ENCODE measurements at regions not wholly inside any gene's neighbourhood (a gene's known extent, or its start where the extent isn't known, plus 50 kb on each side); places are given as distances from the start of the nearest gene placed in this dataset.
A peak's percentile ranks its signal among the peaks of the same experiment; 100 is the strongest.

DNA sequence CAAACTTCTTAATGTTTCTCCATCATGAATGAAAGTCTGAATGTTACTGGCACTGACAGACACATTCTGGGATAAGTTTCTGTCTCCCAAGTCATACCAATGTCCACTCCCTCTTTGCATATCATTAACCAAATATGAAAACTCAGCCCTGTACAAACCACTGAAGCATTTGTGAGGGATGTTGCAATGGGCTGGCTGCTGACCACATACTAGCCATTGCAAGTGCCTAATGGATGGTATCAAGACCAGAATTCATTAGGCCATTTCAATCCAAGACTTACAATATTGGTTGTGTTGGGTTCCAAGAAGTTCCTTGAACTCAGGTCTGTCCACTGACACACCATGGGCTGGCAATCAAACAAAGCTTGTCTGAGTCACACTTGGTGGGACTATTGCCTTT is 73.8 kb downstream of the CBLN2 start:
- no peak for DNase-seq (ENCODE audit: low read depth in 2 of 2)

DNA sequence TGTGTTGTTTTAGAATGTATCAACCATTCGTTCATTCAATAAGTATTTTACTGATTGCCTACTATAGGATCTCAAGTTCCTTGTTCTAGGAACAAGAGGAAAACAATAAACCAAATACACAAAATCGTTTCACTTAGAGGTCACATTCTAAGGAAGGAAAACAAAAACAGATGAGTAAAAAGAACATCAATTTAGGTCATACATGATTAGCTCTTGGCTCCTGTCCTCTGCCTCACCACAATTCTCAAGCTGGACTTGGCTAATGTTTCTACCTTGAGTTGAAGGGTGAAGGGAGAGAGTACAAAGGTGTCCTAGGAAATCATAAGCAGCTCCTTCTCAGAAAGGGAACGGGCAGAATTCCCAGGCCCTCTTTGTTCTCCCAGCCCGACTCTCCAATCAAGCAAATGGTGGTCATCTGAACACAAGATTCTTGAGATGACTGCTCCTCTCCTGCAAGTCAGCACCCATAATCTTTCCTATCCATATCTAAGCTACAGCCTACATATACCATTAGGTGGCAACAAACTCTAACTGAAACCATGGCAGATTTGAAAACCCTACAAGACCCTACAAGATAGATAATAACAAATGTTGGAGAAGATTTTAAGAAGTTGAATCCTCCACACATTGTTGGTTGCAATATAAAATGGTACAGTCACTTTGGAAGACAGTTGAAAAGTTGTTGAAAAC is 76.0 kb downstream of the CBLN2 start:
- no peak for DNase-seq (ENCODE audit: low read depth in 2 of 2)

GRCh38 chr18:72460210-72460680 is 83.9 kb downstream of the CBLN2 start:
- DNase-seq (ENCODE audit: low read depth in 2 of 2) = peak; percentile 14 to 25

DNA sequence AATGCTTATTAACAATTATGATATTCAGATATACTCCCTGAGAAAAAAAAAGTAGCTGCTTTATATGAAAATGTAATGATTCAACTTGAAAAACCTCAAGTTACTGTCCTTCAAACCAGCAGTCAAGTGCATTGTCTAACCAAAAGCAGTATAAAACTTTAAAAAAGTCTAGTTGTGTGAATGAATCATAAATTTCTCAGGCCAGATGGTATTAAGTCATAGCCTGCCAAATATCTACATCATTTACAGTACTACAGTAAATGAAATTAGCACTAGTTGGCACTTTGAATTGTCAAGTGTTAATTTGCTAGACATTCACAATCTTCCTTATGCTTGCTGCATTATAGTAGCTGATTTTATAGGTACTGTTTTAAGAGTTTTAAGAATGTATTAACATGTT is 85.9 kb downstream of the CBLN2 start:
- no peak for DNase-seq (ENCODE audit: low read depth in 2 of 2)

DNA sequence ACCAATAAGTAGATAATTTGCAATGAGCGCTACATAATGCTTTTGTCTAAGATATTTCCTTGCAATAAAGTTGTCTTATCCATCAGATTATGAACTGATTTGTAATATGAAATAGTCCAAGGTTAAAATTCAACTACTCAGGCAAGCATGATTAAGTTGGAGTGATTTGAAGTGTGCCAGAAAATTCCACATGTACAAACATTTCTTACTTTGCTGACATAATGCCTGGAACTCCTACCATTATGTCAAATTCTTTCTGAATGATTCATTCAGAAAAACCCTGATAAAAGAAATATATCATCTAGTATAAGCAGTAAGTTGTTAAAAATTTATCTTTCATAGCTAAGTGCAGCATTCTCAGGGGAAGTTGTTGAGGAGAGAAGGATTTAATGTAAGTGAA is 87.3 kb downstream of the CBLN2 start:
- DNase-seq (ENCODE audit: low read depth in 2 of 2) = peak; percentile 19 to 43

- DNase-seq (ENCODE audit: low read depth in 2 of 2) = no peak
Measured at GRCh38 chr18:72452328-72452727, 91.8 kb downstream of the CBLN2 start.

- no peak for DNase-seq (ENCODE audit: low read depth in 2 of 2)
Measured at GRCh38 chr18:72444798-72445155, 99.4 kb downstream of the CBLN2 start.

DNA sequence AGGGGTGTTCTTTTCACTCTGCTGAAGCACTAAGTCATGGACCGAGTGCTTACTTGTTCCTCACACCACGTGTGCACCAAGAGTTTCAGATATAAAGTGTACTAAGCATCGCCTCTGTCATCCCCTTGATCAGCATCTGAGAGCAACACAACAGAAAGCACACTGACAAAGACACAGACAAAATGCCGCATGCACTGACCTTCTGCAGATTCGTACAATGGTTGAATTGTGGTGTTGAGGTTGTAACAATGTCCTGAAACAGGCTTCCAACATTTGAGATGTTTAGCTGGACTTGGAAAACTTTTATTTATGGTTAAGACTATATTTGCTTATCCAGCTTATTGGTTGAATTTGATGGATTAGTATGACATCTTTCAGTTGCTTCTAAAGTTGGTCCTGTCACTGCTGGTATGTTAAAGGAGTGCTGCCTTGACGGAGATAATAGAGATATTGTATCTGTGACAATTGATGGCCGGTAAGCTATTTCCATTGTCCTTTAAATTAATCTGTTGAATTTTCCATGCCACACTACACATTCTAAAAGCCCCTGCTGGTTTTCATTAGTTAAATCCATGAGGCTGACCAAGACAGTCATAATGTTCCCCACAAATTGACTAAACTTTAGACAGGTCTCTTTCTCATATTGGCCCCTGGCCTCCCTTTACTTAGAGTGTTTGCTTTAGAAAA is 99.9 kb downstream of the CBLN2 start:
- DNase-seq (ENCODE audit: low read depth in 2 of 2) = no peak

- DNase-seq (ENCODE audit: low read depth in 2 of 2) = no peak
Measured at GRCh38 chr18:72436401-72436800, 107.7 kb downstream of the CBLN2 start.

GRCh38 chr18:72433756-72434155 is 110.4 kb downstream of the CBLN2 start:
- no peak for DNase-seq (ENCODE audit: low read depth in 2 of 2)

- DNase-seq (ENCODE audit: low read depth in 2 of 2) = no peak
Measured at GRCh38 chr18:72427721-72428120, 116.4 kb downstream of the CBLN2 start.

- no peak for DNase-seq (ENCODE audit: low read depth in 2 of 2)
Measured at GRCh38 chr18:72419914-72420313, 124.2 kb downstream of the CBLN2 start.

GRCh38 chr18:72412927-72413326 is 131.2 kb downstream of the CBLN2 start:
- DNase-seq (ENCODE audit: low read depth in 2 of 2) = no peak

DNA sequence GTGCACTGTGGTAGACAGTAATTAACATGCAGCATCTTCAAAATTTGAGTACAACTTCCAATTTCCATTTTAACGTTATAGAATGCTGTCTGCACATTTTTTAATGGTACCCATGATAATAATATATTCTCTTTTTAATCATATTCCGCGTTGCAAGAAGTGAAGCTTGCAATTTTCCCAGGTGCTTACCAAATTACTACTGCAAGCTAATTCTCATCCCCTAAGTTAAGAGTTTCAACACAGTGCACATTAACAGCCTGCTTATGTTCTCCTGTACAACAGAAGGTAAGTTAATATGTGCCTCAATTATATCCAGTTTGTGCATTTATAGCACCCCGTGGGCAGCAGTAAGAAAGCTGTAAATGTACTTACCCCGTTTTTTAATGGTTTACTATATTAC is 132.9 kb downstream of the CBLN2 start:
- no peak for DNase-seq (ENCODE audit: low read depth in 2 of 2)

- no peak for DNase-seq (ENCODE audit: low read depth in 2 of 2)
Measured at GRCh38 chr18:72410399-72410798, 133.7 kb downstream of the CBLN2 start.

DNA sequence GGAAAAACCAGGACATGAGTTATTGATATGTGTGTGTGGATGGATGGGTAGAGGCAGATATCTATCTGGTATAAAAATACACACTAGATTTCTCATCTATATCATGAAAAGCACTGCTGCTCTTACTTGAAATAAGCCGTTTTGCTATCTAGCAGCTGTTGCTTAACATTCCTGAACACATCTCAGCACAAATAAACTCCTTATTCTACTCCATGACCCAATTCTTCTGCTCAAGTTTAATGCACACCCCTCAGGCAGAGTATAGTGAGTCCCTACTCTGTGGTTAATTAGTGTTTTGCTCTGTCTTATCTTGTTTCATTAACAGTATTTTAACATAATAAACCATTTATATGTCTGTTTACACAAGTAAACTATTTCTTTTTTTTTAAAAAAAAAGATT is 134.2 kb downstream of the CBLN2 start:
- no peak for DNase-seq (ENCODE audit: low read depth in 2 of 2)

DNA sequence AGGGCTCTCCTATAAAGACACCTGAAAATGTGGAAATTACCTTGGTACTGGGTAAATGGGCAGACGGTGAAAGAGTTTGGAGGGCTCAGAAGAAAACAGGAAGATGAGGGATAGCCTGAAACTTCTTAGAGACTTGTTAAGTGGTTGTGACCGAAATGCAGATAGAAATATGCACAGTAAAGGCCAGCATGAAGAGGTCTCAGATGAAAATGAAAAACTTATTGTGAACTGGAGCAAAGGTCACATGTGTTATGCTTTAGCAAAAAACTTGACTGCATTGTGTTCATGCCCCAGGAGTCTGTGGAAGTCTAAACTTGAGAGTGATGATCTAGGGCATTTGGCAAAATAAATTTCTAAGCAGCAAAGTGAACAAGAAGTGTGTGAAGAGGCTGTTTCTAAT is 137.1 kb downstream of the CBLN2 start:
- no peak for DNase-seq (ENCODE audit: low read depth in 2 of 2)

DNA sequence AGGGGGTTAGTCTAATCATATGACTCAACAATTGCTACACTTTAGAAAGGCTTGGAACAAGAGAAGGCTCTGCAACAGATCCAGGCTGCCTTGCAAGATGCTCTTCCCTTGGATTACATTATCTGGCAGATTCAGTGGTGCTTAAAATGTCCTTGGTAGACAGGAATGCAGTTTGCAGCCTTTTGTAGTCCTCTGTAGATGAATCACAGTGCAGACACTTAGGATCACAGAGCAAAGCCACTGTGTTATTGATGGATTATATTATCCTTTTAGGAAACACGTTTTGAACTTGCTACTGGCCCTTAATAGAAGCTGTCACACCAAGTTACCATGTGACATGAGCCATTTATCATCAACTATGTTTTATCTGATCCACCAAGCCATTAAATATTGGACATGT is 152.2 kb downstream of the CBLN2 start:
- no peak for DNase-seq (ENCODE audit: low read depth in 2 of 2)

- no peak for DNase-seq (ENCODE audit: low read depth in 2 of 2)
Measured at GRCh38 chr18:72391427-72391826, 152.7 kb downstream of the CBLN2 start.

GRCh38 chr18:72378016-72378415 is 166.1 kb downstream of the CBLN2 start:
- DNase-seq (ENCODE audit: low read depth in 2 of 2) = no peak

DNA sequence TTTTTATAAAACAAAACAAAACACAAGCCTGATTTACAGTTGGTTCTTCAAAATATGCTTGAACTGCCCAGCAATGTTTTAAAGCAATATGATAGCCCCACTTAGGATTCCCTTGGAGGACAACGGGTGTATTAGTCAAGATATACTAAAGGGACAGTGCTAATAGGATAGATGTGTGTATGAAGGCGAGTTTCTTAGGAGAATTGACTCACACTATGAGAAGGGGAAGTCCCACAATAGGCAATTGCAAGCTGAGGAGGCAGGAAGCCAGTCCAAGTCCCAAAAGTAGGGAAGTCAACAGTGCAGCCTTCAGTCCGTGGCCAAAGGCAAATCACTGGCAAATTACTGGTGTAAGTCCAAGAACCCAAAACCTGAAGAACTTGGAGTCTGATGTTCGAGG is 167.9 kb downstream of the CBLN2 start:
- no peak for DNase-seq (ENCODE audit: low read depth in 2 of 2)

DNA sequence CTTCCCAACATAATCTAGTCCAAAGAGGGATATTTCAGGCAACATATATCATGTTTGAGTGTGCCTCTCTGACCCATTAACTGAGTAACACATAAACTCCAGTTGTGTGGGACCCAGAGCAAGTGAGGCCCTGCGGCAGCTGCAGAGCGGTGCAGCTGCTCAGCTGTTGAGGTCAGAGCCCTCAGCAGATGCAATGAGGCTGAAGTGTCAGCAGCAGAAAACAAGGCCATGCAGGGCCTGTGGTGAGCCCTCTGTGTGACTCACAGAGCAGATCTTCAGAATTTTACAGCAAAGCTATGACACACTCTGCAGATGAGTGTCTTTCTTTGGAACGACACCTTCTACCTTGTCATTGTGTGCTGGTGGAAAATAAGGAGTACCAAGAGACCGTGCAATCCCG is 168.5 kb downstream of the CBLN2 start:
- peak in 1 of 2 experiments; percentile 5 for DNase-seq (ENCODE audit: low read depth in 2 of 2)

DNA sequence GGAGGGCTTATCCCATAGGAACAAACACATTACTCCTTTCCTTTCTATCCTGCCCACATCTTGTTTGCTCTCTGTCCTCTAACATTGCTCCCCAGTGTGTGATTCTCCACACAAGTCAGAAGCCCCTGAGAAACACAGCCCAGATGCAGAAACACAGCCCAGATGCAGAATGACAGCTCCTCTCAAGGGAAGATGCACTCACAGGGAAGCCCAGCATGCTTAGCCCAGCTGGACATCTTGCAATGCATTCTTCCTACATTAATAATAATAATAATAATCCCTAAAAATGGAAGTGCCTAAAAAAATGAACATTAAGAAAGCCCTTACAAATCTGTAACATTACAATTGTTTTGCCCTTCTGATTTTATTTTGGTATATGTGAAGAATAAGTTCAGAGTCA is 172.1 kb downstream of the CBLN2 start:
- DNase-seq (ENCODE audit: low read depth in 2 of 2) = no peak

DNA sequence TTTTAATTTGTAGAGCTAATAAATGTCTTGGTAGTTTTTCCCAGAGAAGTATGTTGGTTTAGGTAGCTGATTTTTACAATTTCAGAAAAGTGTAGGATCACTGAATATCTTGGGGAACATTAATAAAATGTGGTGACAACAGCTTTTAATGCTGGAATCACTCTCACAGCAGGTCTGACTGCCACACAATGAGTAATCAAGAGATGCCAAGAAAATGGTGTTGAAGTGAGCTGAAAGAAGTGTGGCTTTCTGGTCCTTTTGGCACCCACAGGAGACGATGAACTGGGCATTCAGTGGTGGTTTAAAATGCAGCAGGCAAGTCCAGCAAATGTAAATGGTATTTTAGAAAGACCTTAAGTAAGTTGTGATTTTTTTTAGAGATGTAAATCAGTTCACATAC is 175.8 kb downstream of the CBLN2 start:
- no peak for DNase-seq (ENCODE audit: low read depth in 2 of 2)

Measured in fibroblast of skin of left biceps (primary cell).